Central memory CD8-positive, alpha-beta T cell (primary cell): ENCODE measurements at regions not wholly inside any gene's neighbourhood (a gene's known extent, or its start where the extent isn't known, plus 50 kb on each side); places are given as distances from the start of the nearest gene placed in this dataset.
"Not testable (repeated sequence)": the region's sequence is repeated elsewhere in the genome, so short reads cannot be mapped to it uniquely, and the experiment has no call there.

Source experiments
- ATAC-seq: fragments of 150-1000 bp; cut with Tn5 transposase; replicated peaks from 2 replicates; pipeline ENCODE4 v1.10.0; 2022; ENCODE audit warnings: mild to moderate bottlenecking, moderate FRiP score, moderate number of reproducible peaks; ENCODE audit not compliant: poor library complexity, severe bottlenecking; ENCODE audit errors: extremely low read depth
- DNase-seq, 2 donors: peaks; one replicate each; pipeline ENCODE4 v3.0.0; 2021; ENCODE audit warnings: low spot score in 2 of 2
- H3K27ac Mint-ChIP-seq: one replicate; pipeline ENCODE4 v1.8.0; 2022; ENCODE audit warnings: low read depth, mild to moderate bottlenecking, moderate library complexity, mixed read lengths
- H3K27me3 Mint-ChIP-seq: one replicate; pipeline ENCODE4 v1.8.0; 2022; ENCODE audit warnings: mixed read lengths
- H3K36me3 Mint-ChIP-seq: one replicate; pipeline ENCODE4 v1.8.0; 2022; ENCODE audit warnings: mild to moderate bottlenecking, moderate library complexity, mixed read lengths; ENCODE audit not compliant: insufficient read depth
- H3K4me1 Mint-ChIP-seq: one replicate; pipeline ENCODE4 v1.8.0; 2022; ENCODE audit warnings: mixed read lengths
- H3K4me3 Mint-ChIP-seq: one replicate; pipeline ENCODE4 v1.8.0; 2022; ENCODE audit warnings: mild to moderate bottlenecking, moderate library complexity, mixed read lengths
- H3K9me3 Mint-ChIP-seq: one replicate; pipeline ENCODE4 v1.8.0; 2022; ENCODE audit warnings: mixed read lengths

GRCh38 chr4:154039435-154040343 is 250.8 kb upstream of the SFRP2 start:
- no peak overlapping the region for H3K4me3 Mint-ChIP-seq

GRCh38 chr4:154036856-154037255 is 248.0 kb upstream of the SFRP2 start:
- Mint-ChIP-seq H3K9me3 (no peaks in the 10 kb centered on the region), H3K4me1 (no peaks in the 10 kb centered on the region), H3K27ac (no peak overlapping the region), H3K36me3 (peaks cover 2% of the 10 kb centered on the region), H3K27me3 (peaks cover 24% of the 10 kb centered on the region), H3K4me3 (no peak overlapping the region)
- DNase-seq: no peak
- ATAC-seq: no peak

More at GRCh38 chr4:154039435-154040343, 250.8 kb upstream of the SFRP2 start:
- ATAC-seq: no peak
- Mint-ChIP-seq H3K27me3 (peaks cover 25% of the 10 kb centered on the region), H3K36me3 (peaks cover 2% of the 10 kb centered on the region), H3K9me3 (no peaks in the 10 kb centered on the region), H3K4me1 (no peaks in the 10 kb centered on the region), H3K27ac (no peak overlapping the region)
- no peak for DNase-seq

- no peak for ATAC-seq
- H3K27ac Mint-ChIP-seq: no peak overlapping the region
- no peaks in the 10 kb centered on the region for H3K9me3 Mint-ChIP-seq
- no peaks in the 10 kb centered on the region for H3K4me1 Mint-ChIP-seq
- H3K27me3 Mint-ChIP-seq: peaks cover 10% of the 10 kb centered on the region
- H3K36me3 Mint-ChIP-seq: peaks cover 2% of the 10 kb centered on the region
- H3K4me3 Mint-ChIP-seq: no peak overlapping the region
- DNase-seq: no peak
Observed at GRCh38 chr4:154035341-154035740, 246.5 kb upstream of the SFRP2 start.

- peaks cover 2% of the 10 kb centered on the region for H3K36me3 Mint-ChIP-seq
Observed at GRCh38 chr4:154033921-154034320, 245.0 kb upstream of the SFRP2 start.

GRCh38 chr4:154032914-154033313 is 244.0 kb upstream of the SFRP2 start:
- Mint-ChIP-seq H3K4me1 (no peaks in the 10 kb centered on the region), H3K27me3 (peaks cover 15% of the 10 kb centered on the region), H3K36me3 (no peaks in the 10 kb centered on the region), H3K9me3 (no peaks in the 10 kb centered on the region), H3K4me3 (no peak overlapping the region), H3K27ac (no peak overlapping the region)
- ATAC-seq (no peak), DNase-seq (no peak)

More at GRCh38 chr4:154033921-154034320, 245.0 kb upstream of the SFRP2 start:
- Mint-ChIP-seq H3K4me1 (no peaks in the 10 kb centered on the region), H3K4me3 (no peak overlapping the region), H3K27me3 (peaks cover 10% of the 10 kb centered on the region), H3K27ac (no peak overlapping the region), H3K9me3 (no peaks in the 10 kb centered on the region)
- DNase-seq (no peak), ATAC-seq (no peak)

- Mint-ChIP-seq H3K36me3 (no peaks in the 10 kb centered on the region), H3K9me3 (no peaks in the 10 kb centered on the region), H3K27ac (no peak overlapping the region), H3K4me1 (no peaks in the 10 kb centered on the region), H3K27me3 (peaks cover 15% of the 10 kb centered on the region), H3K4me3 (no peak overlapping the region)
- DNase-seq (no peak), ATAC-seq (no peak)
Observed at GRCh38 chr4:154030746-154031145, 241.9 kb upstream of the SFRP2 start.

- DNase-seq: no peak
- Mint-ChIP-seq H3K9me3 (no peaks in the 10 kb centered on the region), H3K4me3 (no peak overlapping the region), H3K27ac (no peak overlapping the region), H3K36me3 (no peaks in the 10 kb centered on the region), H3K27me3 (peaks cover 21% of the 10 kb centered on the region), H3K4me1 (no peaks in the 10 kb centered on the region)
- no peak for ATAC-seq
Observed at GRCh38 chr4:154030152-154030551, 241.3 kb upstream of the SFRP2 start.

- DNase-seq (no peak), ATAC-seq (no peak)
- H3K4me3 Mint-ChIP-seq: no peak overlapping the region
- H3K27ac Mint-ChIP-seq: no peak overlapping the region
- peaks cover 21% of the 10 kb centered on the region for H3K27me3 Mint-ChIP-seq
- H3K4me1 Mint-ChIP-seq: no peaks in the 10 kb centered on the region
- H3K9me3 Mint-ChIP-seq: no peaks in the 10 kb centered on the region
- H3K36me3 Mint-ChIP-seq: no peaks in the 10 kb centered on the region
Observed at GRCh38 chr4:154029171-154029570, 240.3 kb upstream of the SFRP2 start.

GRCh38 chr4:154025110-154025509 is 236.2 kb upstream of the SFRP2 start:
- H3K4me3 Mint-ChIP-seq: no peak overlapping the region
- no peaks in the 10 kb centered on the region for H3K4me1 Mint-ChIP-seq
- no peaks in the 10 kb centered on the region for H3K36me3 Mint-ChIP-seq
- H3K27ac Mint-ChIP-seq: no peak overlapping the region
- ATAC-seq (no peak), DNase-seq (no peak)
- H3K27me3 Mint-ChIP-seq: peaks cover 21% of the 10 kb centered on the region
- no peaks in the 10 kb centered on the region for H3K9me3 Mint-ChIP-seq

- no peak overlapping the region for H3K4me3 Mint-ChIP-seq
- H3K27ac Mint-ChIP-seq: no peak overlapping the region
- ATAC-seq (no peak), DNase-seq (no peak)
- peaks cover 21% of the 10 kb centered on the region for H3K27me3 Mint-ChIP-seq
- H3K36me3 Mint-ChIP-seq: no peaks in the 10 kb centered on the region
- no peaks in the 10 kb centered on the region for H3K4me1 Mint-ChIP-seq
- H3K9me3 Mint-ChIP-seq: no peaks in the 10 kb centered on the region
Observed at GRCh38 chr4:154024097-154024694, 235.3 kb upstream of the SFRP2 start.

- not testable (repeated sequence) for H3K4me1 Mint-ChIP-seq, H3K9me3 Mint-ChIP-seq, H3K36me3 Mint-ChIP-seq, H3K4me3 Mint-ChIP-seq, DNase-seq, H3K27ac Mint-ChIP-seq, ATAC-seq
- H3K27me3 Mint-ChIP-seq: peaks cover 21% of the 10 kb centered on the region
Observed at GRCh38 chr4:154023671-154024070, 234.8 kb upstream of the SFRP2 start.

- ATAC-seq (no peak), DNase-seq (no peak)
- Mint-ChIP-seq H3K4me3 (no peak overlapping the region), H3K4me1 (no peaks in the 10 kb centered on the region), H3K9me3 (no peaks in the 10 kb centered on the region), H3K36me3 (no peaks in the 10 kb centered on the region), H3K27ac (no peak overlapping the region), H3K27me3 (no peaks in the 10 kb centered on the region)
Observed at GRCh38 chr4:154019811-154020210, 230.9 kb upstream of the SFRP2 start.

- no peaks in the 10 kb centered on the region for H3K9me3 Mint-ChIP-seq
- no peak overlapping the region for H3K4me3 Mint-ChIP-seq
- no peaks in the 10 kb centered on the region for H3K27me3 Mint-ChIP-seq
- DNase-seq (no peak), ATAC-seq (no peak)
- no peak overlapping the region for H3K27ac Mint-ChIP-seq
- no peaks in the 10 kb centered on the region for H3K36me3 Mint-ChIP-seq
- no peaks in the 10 kb centered on the region for H3K4me1 Mint-ChIP-seq
Observed at GRCh38 chr4:154018659-154019058, 229.8 kb upstream of the SFRP2 start.
